ENCODE measurements at regions not wholly inside any gene's neighbourhood (a gene's known extent, or its start where the extent isn't known, plus 50 kb on each side); places are given as distances from the start of the nearest gene placed in this dataset.

DNA sequence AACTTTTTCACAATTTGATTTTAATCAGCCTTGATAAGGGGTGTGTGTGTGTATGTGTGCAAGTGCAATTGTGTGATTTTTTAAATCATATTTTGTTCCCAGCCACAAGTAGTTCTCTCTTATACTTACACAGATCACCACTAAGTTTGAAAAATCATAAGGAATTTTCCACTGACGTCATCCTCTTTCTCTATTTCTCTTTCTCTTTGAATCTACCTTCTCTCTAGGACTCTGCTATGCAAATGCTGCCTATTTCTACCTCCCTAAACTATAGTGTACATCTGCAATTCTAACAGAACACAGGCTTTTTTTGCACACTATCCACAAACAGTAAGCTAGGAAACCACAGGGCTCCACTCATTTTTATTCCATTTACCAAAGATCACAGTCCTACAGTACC lies 254.6 kb upstream of the CYLC2 start:
- TF ChIP-seq POLR2AphosphoS5 (IDR thresholded peaks at IDR 0.05; ENCODE audit: low read depth, low read length), result no peak
- TF ChIP-seq POLR2A (IDR thresholded peaks at IDR 0.05; ENCODE audit: low read depth, low read length), result no peak

Measured in GM12891 (cell line).